ENCODE measurements at regions not wholly inside any gene's neighbourhood (a gene's known extent, or its start where the extent isn't known, plus 50 kb on each side); places are given as distances from the start of the nearest gene placed in this dataset.

- no peaks in the 10 kb centered on the region for H3K4me1 ChIP-seq (ENCODE audit: control insufficient read depth, insufficient read depth, low read length)
- no peak overlapping the region for H3K9ac ChIP-seq (ENCODE audit: low read depth, low read length)
Measured at GRCh38 chr10:90175161-90175681, 473.8 kb downstream of the KIF20B start.

GRCh38 chr10:90179696-90180407, 478.5 kb downstream of the KIF20B start:
- Histone ChIP-seq H3K36me3 (ENCODE audit: control insufficient read depth, insufficient read depth, low read length) (no peaks in the 10 kb centered on the region), H3K4me1 (ENCODE audit: control insufficient read depth, insufficient read depth, low read length) (no peaks in the 10 kb centered on the region), H3K27me3 (ENCODE audit: control insufficient read depth, insufficient read depth, low read length) (no peaks in the 10 kb centered on the region), H3K4me3 (ENCODE audit: low read depth, low read length) (no peak overlapping the region), H3K9ac (ENCODE audit: low read depth, low read length) (no peak overlapping the region), H3K9me3 (ENCODE audit: control insufficient read depth, insufficient read depth, low read length) (no peaks in the 10 kb centered on the region)

More at GRCh38 chr10:90175161-90175681, 473.8 kb downstream of the KIF20B start:
- Histone ChIP-seq H3K27me3 (ENCODE audit: control insufficient read depth, insufficient read depth, low read length) (no peaks in the 10 kb centered on the region), H3K9me3 (ENCODE audit: control insufficient read depth, insufficient read depth, low read length) (no peaks in the 10 kb centered on the region), H3K36me3 (ENCODE audit: control insufficient read depth, insufficient read depth, low read length) (no peaks in the 10 kb centered on the region), H3K4me3 (ENCODE audit: low read depth, low read length) (no peak overlapping the region)

GRCh38 chr10:90180886-90181691, 479.7 kb downstream of the KIF20B start:
- Histone ChIP-seq H3K4me1 (ENCODE audit: control insufficient read depth, insufficient read depth, low read length) (no peaks in the 10 kb centered on the region), H3K4me3 (ENCODE audit: low read depth, low read length) (no peak overlapping the region), H3K27me3 (ENCODE audit: control insufficient read depth, insufficient read depth, low read length) (no peaks in the 10 kb centered on the region), H3K36me3 (ENCODE audit: control insufficient read depth, insufficient read depth, low read length) (no peaks in the 10 kb centered on the region), H3K9ac (ENCODE audit: low read depth, low read length) (no peak overlapping the region), H3K9me3 (ENCODE audit: control insufficient read depth, insufficient read depth, low read length) (no peaks in the 10 kb centered on the region)

GRCh38 chr10:90192825-90193224, 491.4 kb downstream of the KIF20B start:
- Histone ChIP-seq H3K36me3 (ENCODE audit: control insufficient read depth, insufficient read depth, low read length) (no peaks in the 10 kb centered on the region), H3K9me3 (ENCODE audit: control insufficient read depth, insufficient read depth, low read length) (no peaks in the 10 kb centered on the region), H3K4me3 (ENCODE audit: low read depth, low read length) (no peak overlapping the region)

GRCh38 chr10:90193240-90193985, 492.0 kb downstream of the KIF20B start:
- Histone ChIP-seq H3K4me1 (ENCODE audit: control insufficient read depth, insufficient read depth, low read length) (no peaks in the 10 kb centered on the region), H3K9ac (ENCODE audit: low read depth, low read length) (no peak overlapping the region), H3K27me3 (ENCODE audit: control insufficient read depth, insufficient read depth, low read length) (no peaks in the 10 kb centered on the region), H3K4me3 (ENCODE audit: low read depth, low read length) (no peak overlapping the region), H3K36me3 (ENCODE audit: control insufficient read depth, insufficient read depth, low read length) (no peaks in the 10 kb centered on the region), H3K9me3 (ENCODE audit: control insufficient read depth, insufficient read depth, low read length) (no peaks in the 10 kb centered on the region)

More at GRCh38 chr10:90192825-90193224, 491.4 kb downstream of the KIF20B start:
- H3K9ac ChIP-seq (ENCODE audit: low read depth, low read length): no peak overlapping the region
- H3K4me1 ChIP-seq (ENCODE audit: control insufficient read depth, insufficient read depth, low read length): no peaks in the 10 kb centered on the region
- no peaks in the 10 kb centered on the region for H3K27me3 ChIP-seq (ENCODE audit: control insufficient read depth, insufficient read depth, low read length)

- H3K9ac ChIP-seq (ENCODE audit: low read depth, low read length): no peak overlapping the region
- no peaks in the 10 kb centered on the region for H3K9me3 ChIP-seq (ENCODE audit: control insufficient read depth, insufficient read depth, low read length)
- no peaks in the 10 kb centered on the region for H3K27me3 ChIP-seq (ENCODE audit: control insufficient read depth, insufficient read depth, low read length)
- H3K4me1 ChIP-seq (ENCODE audit: control insufficient read depth, insufficient read depth, low read length): no peaks in the 10 kb centered on the region
- H3K36me3 ChIP-seq (ENCODE audit: control insufficient read depth, insufficient read depth, low read length): no peaks in the 10 kb centered on the region
- H3K4me3 ChIP-seq (ENCODE audit: low read depth, low read length): no peak overlapping the region
Measured at GRCh38 chr10:90195288-90195840, 494.0 kb downstream of the KIF20B start.

GRCh38 chr10:90197766-90198165, 496.4 kb downstream of the KIF20B start:
- H3K9ac ChIP-seq (ENCODE audit: low read depth, low read length): no peak overlapping the region

GRCh38 chr10:90199093-90199492, 497.7 kb downstream of the KIF20B start:
- Histone ChIP-seq H3K36me3 (ENCODE audit: control insufficient read depth, insufficient read depth, low read length) (no peaks in the 10 kb centered on the region), H3K27me3 (ENCODE audit: control insufficient read depth, insufficient read depth, low read length) (no peaks in the 10 kb centered on the region), H3K9me3 (ENCODE audit: control insufficient read depth, insufficient read depth, low read length) (no peaks in the 10 kb centered on the region), H3K9ac (ENCODE audit: low read depth, low read length) (no peak overlapping the region), H3K4me3 (ENCODE audit: low read depth, low read length) (no peak overlapping the region), H3K4me1 (ENCODE audit: control insufficient read depth, insufficient read depth, low read length) (no peaks in the 10 kb centered on the region)

More at GRCh38 chr10:90197766-90198165, 496.4 kb downstream of the KIF20B start:
- H3K4me3 ChIP-seq (ENCODE audit: low read depth, low read length): no peak overlapping the region
- no peaks in the 10 kb centered on the region for H3K9me3 ChIP-seq (ENCODE audit: control insufficient read depth, insufficient read depth, low read length)
- H3K4me1 ChIP-seq (ENCODE audit: control insufficient read depth, insufficient read depth, low read length): no peaks in the 10 kb centered on the region
- H3K36me3 ChIP-seq (ENCODE audit: control insufficient read depth, insufficient read depth, low read length): no peaks in the 10 kb centered on the region
- H3K27me3 ChIP-seq (ENCODE audit: control insufficient read depth, insufficient read depth, low read length): no peaks in the 10 kb centered on the region

- no peaks in the 10 kb centered on the region for H3K27me3 ChIP-seq (ENCODE audit: control insufficient read depth, insufficient read depth, low read length)
Measured at GRCh38 chr10:90199513-90199912, 498.1 kb downstream of the KIF20B start.

GRCh38 chr10:90204131-90204955, 503.0 kb downstream of the KIF20B start:
- Histone ChIP-seq H3K9me3 (ENCODE audit: control insufficient read depth, insufficient read depth, low read length) (no peaks in the 10 kb centered on the region), H3K27me3 (ENCODE audit: control insufficient read depth, insufficient read depth, low read length) (no peaks in the 10 kb centered on the region), H3K9ac (ENCODE audit: low read depth, low read length) (no peak overlapping the region), H3K4me1 (ENCODE audit: control insufficient read depth, insufficient read depth, low read length) (no peaks in the 10 kb centered on the region), H3K36me3 (ENCODE audit: control insufficient read depth, insufficient read depth, low read length) (no peaks in the 10 kb centered on the region), H3K4me3 (ENCODE audit: low read depth, low read length) (no peak overlapping the region)

More at GRCh38 chr10:90199513-90199912, 498.1 kb downstream of the KIF20B start:
- H3K4me3 ChIP-seq (ENCODE audit: low read depth, low read length): no peak overlapping the region
- H3K9me3 ChIP-seq (ENCODE audit: control insufficient read depth, insufficient read depth, low read length): no peaks in the 10 kb centered on the region
- no peak overlapping the region for H3K9ac ChIP-seq (ENCODE audit: low read depth, low read length)
- H3K36me3 ChIP-seq (ENCODE audit: control insufficient read depth, insufficient read depth, low read length): no peaks in the 10 kb centered on the region
- H3K4me1 ChIP-seq (ENCODE audit: control insufficient read depth, insufficient read depth, low read length): no peaks in the 10 kb centered on the region
